SJSA1 (cell line): ENCODE measurements at regions not wholly inside any gene's neighbourhood (a gene's known extent, or its start where the extent isn't known, plus 50 kb on each side); places are given as distances from the start of the nearest gene placed in this dataset.

Experiments used
- DNase-seq, 2 experiments: peaks; one replicate each; pipeline ENCODE4 v3.0.0-alpha.2; 2015 to 2020; ENCODE audit warnings: low spot score in 2 of 2, low read depth in 1 of 2
- H3K27ac ChIP-seq: fragments of 250-450 bp; sonication (Bioruptor Pico); 2 replicates; pipeline ENCODE4 v1.5.1; 2020; ENCODE audit warnings: mild to moderate bottlenecking, moderate library complexity
- H3K27me3 ChIP-seq: fragments of 250-450 bp; sonication (Bioruptor Pico); replicated peaks from 2 replicates; pipeline ENCODE4 v1.5.1; 2020; ENCODE audit warnings: mild to moderate bottlenecking, moderate library complexity
- H3K36me3 ChIP-seq: fragments of 250-450 bp; sonication (Bioruptor Pico); 2 replicates; pipeline ENCODE4 v1.5.1; 2020; ENCODE audit warnings: mild to moderate bottlenecking
- H3K4me1 ChIP-seq: fragments of 250-450 bp; sonication (Bioruptor Pico); replicated peaks from 2 replicates; pipeline ENCODE4 v1.6.1; 2021; ENCODE audit warnings: mild to moderate bottlenecking
- H3K4me3 ChIP-seq: fragments of 250-450 bp; sonication (Bioruptor Pico); 2 replicates; pipeline ENCODE4 v1.5.1; 2020; ENCODE audit warnings: mild to moderate bottlenecking
- H3K9me3 ChIP-seq: fragments of 250-450 bp; sonication (Bioruptor Pico); replicated peaks from 2 replicates; pipeline ENCODE4 v1.5.1; 2020; ENCODE audit warnings: mild to moderate bottlenecking

DNA sequence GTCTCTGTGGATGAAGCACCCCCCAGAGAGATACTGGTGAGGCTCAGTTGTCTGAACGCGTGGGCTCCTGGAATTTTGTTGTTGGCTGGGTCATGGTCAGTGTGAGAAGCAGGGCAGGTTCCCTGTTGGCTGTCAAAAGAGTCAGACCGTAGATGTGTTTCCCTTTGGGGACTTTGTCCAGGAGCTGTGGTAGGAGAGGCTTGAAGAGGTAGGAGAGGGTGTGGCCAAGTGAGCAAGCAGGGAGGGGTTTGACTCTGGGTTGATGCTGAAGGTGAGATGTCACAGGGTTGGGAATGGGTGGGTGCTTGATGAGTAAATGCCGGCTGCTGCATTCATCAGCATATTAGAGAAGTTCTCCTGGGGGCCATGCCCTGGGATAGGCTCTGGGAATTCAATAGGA, 803.2 kb downstream of the TBC1D22A start:
- Histone ChIP-seq H3K4me3 (no peak overlapping the region), H3K27ac (no peak overlapping the region), H3K4me1 (no peaks in the 10 kb centered on the region), H3K27me3 (no peaks in the 10 kb centered on the region), H3K36me3 (no peaks in the 10 kb centered on the region), H3K9me3 (no peaks in the 10 kb centered on the region)
- peak in 1 of 2 experiments; percentile 19 for DNase-seq

DNA sequence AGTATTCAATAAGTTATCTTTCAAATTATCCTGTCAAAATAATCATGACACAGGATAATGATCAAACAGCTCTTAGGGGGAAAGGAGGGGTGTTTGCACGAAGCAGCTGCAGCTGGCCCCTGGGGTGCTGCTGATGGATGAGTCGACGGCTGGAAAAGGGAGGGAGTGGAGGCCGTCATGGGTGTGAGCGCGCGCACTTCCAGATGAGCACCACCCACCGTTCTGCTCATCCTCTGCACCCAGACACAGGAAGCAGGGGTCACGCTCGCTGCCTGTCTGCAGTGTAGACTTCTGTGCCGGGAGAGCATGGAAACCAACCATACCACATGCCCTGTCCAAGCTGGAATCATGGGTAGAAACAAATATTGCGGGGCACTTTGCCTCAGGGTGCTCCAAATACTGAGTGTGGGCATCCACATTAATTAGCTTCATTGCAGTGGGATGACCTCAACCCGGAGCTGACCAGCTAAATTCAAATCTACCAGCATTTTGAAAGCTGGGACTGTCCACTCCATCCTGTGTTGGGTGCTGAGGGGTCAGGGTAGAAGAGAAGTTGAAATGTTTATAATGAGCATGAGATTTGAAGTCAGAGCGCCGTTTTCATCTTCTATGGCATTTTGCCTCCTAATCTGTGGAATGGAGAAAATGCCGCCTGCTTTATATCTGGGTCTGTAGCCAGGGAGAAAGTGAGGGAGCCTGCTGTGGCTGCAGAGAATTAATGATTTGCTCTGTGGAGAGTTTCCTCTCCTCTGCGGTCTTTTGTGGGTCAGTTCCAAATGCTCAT, 802.4 kb downstream of the TBC1D22A start:
- Histone ChIP-seq H3K4me1 (no peaks in the 10 kb centered on the region), H3K9me3 (no peaks in the 10 kb centered on the region), H3K27ac (no peak overlapping the region), H3K4me3 (no peak overlapping the region), H3K27me3 (no peaks in the 10 kb centered on the region), H3K36me3 (no peaks in the 10 kb centered on the region)
- DNase-seq: peak in 1 of 2 experiments; percentile 34

DNA sequence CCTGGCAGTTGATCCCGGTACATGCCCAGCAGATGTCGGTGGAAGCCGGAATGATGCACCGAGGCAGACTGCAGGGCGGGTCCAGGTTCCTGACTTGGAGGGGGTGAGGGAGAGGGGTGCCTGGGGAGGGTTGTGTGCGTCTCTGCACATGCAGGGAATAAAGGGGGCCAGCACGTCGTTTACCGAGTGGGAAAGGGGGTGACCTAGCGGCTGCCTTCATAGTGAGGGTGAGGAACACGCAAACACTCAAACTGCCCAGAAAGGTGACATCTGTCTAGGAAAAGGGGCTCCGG, 801.7 kb downstream of the TBC1D22A start:
- H3K27ac ChIP-seq: no peak overlapping the region
- DNase-seq: peak in 1 of 2 experiments; percentile 35
- no peaks in the 10 kb centered on the region for H3K9me3 ChIP-seq
- no peaks in the 10 kb centered on the region for H3K4me1 ChIP-seq
- H3K4me3 ChIP-seq: no peak overlapping the region
- H3K36me3 ChIP-seq: no peaks in the 10 kb centered on the region
- H3K27me3 ChIP-seq: no peaks in the 10 kb centered on the region

DNA sequence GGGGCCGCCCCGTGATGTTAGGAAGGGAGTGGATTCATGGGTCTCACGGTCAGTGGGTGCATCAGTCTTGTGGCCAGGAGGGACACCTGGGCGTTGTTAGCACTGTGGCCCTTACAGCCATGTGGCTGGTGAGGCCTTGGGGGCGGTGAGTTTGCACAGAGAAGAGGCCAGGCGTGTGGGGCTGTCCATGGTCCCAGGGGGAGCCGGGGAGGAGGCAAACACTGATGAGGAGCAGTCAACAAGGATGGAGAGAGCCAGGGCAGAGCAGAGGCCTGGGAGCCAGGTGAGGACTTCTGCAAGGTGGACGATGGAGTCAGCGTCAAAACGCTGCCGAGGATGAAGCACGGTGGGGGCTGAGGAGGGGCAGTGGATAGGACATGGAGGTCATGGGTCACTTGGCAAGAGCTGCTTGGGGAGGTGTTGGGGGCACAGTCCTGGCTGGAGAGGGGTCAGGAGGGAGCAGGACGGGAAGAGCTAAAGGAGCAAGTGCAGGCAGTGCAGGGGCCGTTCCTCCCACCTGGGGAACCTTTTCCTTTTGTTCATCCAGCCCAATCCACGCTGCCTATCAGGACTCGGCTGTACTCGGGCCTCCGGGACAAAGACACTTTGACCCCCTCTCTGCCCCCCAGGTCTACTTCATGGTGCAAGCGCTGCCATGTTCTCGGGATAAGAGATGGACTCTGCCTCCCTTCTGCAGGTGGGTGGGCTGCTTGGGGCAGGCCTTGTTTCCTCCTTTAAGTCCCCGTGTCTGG, 801.1 kb downstream of the TBC1D22A start:
- DNase-seq: peak in 1 of 2 experiments; percentile 39
- no peaks in the 10 kb centered on the region for H3K27me3 ChIP-seq
- H3K4me3 ChIP-seq: no peak overlapping the region
- H3K4me1 ChIP-seq: no peaks in the 10 kb centered on the region
- no peak overlapping the region for H3K27ac ChIP-seq
- no peaks in the 10 kb centered on the region for H3K9me3 ChIP-seq
- H3K36me3 ChIP-seq: no peaks in the 10 kb centered on the region

DNA sequence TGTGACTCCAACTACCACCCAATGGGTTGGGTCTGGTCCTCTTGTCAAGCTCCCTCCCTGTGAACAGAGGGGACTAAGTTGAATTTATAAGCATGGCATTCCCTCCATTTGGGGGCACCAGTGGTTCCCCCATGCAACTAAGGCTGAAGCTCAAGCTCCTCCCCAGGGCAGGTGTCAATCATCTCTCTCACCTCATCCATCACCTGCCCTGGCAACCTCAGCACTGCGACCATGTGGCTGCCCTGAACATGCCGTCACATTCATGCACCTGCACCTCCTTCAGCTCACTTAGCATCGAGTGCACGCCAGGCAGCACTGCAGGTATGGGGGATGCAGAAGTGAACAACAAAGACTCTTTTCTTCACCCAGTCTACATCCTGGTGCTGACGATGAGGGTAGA, 799.3 kb downstream of the TBC1D22A start:
- H3K36me3 ChIP-seq: no peaks in the 10 kb centered on the region
- H3K4me1 ChIP-seq: no peaks in the 10 kb centered on the region
- peak in 1 of 2 experiments; percentile 33 for DNase-seq
- no peak overlapping the region for H3K4me3 ChIP-seq
- no peak overlapping the region for H3K27ac ChIP-seq
- H3K27me3 ChIP-seq: no peaks in the 10 kb centered on the region
- H3K9me3 ChIP-seq: no peaks in the 10 kb centered on the region

DNA sequence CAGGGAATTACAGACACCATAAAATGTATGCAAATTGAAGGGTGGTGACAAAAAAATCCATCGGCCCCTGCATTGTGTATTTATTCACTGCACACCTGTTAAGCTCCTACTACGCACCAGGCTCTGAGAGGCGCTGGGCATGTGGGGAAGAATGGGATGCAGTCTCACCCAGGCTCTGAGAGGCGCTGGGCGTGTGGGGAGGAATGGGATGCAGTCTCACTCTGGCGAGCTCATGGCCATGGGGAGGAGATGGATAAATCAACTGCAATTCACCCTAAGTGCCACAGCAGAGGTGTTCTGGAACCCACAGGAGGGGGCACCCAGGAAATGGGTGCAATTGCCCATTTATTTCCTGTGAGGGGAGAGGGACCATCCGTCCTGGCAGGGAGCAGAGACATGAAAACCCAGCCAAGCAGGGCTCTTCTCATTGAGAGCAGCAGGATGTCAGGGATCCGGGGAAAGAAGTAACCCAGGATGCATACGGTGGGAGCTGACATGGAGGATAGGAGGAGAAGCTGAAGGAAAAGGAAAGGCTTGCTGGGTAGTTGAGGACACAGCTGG, 798.7 kb downstream of the TBC1D22A start:
- Histone ChIP-seq H3K27ac (no peak overlapping the region), H3K4me3 (no peak overlapping the region), H3K27me3 (no peaks in the 10 kb centered on the region), H3K36me3 (no peaks in the 10 kb centered on the region), H3K9me3 (no peaks in the 10 kb centered on the region), H3K4me1 (no peaks in the 10 kb centered on the region)
- DNase-seq: peak in 1 of 2 experiments; percentile 18

DNA sequence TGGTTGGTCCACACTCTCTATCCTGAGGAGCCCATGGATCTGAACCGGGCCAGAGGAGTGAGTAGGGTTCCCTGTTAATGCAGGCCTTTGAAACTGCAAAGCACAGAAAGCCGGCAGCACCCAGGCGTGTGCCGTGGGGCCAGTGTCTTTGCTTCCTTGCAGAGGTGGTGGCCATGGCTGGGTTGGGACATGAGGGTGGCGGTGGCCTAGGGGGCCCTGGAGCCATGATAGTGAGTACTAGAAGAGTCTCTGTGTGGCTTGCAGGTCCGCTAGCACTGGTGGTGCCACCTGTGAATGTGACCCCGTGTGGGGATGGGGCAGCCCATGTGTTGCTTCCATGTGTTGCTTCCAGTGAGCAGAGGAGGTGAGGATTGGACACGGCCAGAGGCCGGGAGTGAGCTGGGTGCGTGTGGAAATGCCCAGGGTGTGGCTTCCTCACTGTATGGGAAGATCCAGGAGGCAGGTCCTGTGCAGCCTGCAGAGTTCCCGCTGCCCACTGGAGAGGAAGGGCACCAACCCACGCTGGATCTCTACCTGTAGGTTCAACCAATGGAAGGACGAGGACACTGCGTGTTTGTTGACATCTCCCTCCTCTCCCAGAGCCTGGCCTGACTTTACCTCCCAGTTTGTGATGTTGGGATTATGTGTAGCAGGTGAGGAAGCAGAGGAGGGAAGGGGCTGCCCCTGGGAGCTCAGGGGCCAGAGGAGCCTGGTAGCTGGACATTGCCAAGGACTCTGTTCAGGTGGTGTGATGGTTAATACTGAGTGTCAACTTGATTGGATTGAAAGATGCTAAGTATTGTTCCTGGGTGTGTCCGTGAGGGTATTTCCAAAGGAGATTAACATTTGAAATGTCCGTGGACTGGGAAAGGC, 796.6 kb downstream of the TBC1D22A start:
- H3K4me3 ChIP-seq: no peak overlapping the region

DNA sequence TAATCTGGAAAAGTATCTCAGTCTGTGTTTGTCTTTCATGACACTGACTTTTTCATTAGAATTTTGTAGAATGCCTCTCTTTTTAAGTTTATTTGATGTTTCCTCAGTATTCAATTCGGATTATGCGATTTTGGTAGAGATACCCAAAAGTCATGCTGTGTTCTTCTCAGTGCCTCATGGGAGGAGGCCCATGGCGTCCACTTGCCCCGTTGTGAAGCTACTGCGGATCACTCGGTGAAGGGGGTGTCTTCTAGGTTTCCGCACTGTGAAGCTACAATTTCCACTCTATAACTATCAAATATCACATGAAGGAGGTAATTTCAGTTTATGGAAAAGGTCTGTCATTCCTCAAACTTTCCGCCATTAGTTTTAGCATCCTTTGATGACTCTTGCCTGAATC, 794.0 kb downstream of the TBC1D22A start:
- H3K4me1 ChIP-seq: no peaks in the 10 kb centered on the region
- no peaks in the 10 kb centered on the region for H3K9me3 ChIP-seq
- no peaks in the 10 kb centered on the region for H3K36me3 ChIP-seq
- DNase-seq: no peak
- no peaks in the 10 kb centered on the region for H3K27me3 ChIP-seq
- no peak overlapping the region for H3K27ac ChIP-seq
- H3K4me3 ChIP-seq: no peak overlapping the region

More for the DNA sequence above, 796.6 kb downstream of the TBC1D22A start:
- H3K27me3 ChIP-seq: no peaks in the 10 kb centered on the region
- no peak overlapping the region for H3K27ac ChIP-seq
- no peaks in the 10 kb centered on the region for H3K36me3 ChIP-seq
- no peaks in the 10 kb centered on the region for H3K9me3 ChIP-seq
- DNase-seq: peak in 1 of 2 experiments; percentile 32
- H3K4me1 ChIP-seq: no peaks in the 10 kb centered on the region

DNA sequence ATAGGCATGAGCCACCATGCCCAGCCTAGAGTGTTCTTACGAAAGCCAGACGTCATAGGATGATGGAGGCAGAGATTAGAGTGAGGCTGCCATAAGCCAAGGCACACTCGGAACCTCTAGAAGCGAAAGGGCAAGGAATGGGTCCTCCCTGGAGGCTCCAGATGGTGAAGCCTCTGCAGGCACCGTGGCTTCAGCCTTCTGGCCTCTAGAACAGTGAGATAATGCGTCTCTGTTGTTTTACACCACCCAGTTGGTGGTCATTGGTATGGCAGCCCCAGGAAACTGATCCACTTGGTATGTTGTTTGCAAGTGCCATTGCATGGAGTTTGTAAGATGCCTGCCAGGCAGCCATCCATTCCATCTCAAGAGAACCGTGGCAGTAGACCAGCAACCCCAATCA, 791.0 kb downstream of the TBC1D22A start:
- H3K27ac ChIP-seq: no peak overlapping the region
- H3K27me3 ChIP-seq: 0 out of 2 replicates have a peak, but pooled peaks cover 3% of the 10 kb centered on the region
- no peaks in the 10 kb centered on the region for H3K9me3 ChIP-seq
- H3K4me3 ChIP-seq: no peak overlapping the region
- no peaks in the 10 kb centered on the region for H3K4me1 ChIP-seq
- peak in 1 of 2 experiments; percentile 22 for DNase-seq
- H3K36me3 ChIP-seq: no peaks in the 10 kb centered on the region

DNA sequence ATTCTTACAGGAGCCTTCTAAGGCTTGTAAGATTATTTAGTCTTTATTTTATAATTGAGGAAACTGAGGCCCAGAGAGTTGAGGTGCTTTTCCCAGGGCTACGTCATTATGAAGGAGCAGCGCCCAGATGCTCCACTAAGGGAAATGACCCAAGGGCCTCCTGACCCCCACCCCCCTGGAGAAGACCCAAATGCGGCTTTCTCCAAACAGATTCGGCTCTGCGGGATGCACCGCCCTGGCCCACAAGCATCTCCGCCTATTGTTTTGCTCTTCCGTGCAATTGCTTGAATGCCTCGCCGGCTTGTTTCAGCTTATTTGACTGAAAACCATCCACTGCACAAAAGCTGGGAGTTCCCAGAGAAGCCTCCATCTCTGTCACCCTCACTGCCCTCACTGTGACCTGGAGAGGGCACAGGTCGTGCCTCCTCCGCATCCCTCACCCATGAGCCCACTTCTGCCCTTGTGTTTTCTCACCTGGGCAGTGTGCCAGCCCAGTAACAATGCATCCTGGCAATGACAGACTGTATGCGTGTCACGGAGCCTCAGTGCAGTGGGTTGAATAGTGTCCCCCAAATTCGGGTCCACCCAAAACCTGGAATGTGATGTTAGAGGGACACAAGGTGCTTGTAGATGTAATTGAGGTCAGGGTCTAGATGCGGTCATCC, 790.2 kb downstream of the TBC1D22A start:
- DNase-seq: peak in 1 of 2 experiments; percentile 28
- no peak overlapping the region for H3K27ac ChIP-seq
- H3K27me3 ChIP-seq: 0 out of 2 replicates have a peak, but pooled peaks cover 3% of the 10 kb centered on the region
- H3K36me3 ChIP-seq: no peaks in the 10 kb centered on the region
- no peak overlapping the region for H3K4me3 ChIP-seq
- H3K9me3 ChIP-seq: no peaks in the 10 kb centered on the region
- no peaks in the 10 kb centered on the region for H3K4me1 ChIP-seq

DNA sequence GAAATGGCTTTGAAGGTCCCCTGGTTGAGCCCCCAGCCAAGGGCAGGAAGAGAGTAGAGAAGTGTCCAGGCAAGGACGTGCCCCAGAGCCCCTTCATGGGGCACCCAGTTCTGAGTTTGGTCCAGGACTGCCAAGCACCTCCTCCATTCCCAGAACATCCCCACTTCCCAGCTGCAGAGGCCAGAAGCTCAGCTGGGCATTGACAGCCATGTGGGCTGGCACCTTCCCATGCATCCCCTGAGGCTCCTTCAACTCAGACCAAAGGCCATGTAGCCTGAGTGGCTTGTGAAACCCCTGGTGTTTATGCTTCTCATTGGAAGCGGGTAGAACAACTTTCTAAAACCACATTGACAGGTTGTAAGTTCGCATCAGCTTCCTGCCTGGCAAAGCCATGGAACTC, 789.6 kb downstream of the TBC1D22A start:
- Histone ChIP-seq H3K27me3 (0 out of 2 replicates have a peak, but pooled peaks cover 3% of the 10 kb centered on the region), H3K4me1 (no peaks in the 10 kb centered on the region), H3K27ac (no peak overlapping the region), H3K9me3 (no peaks in the 10 kb centered on the region), H3K4me3 (no peak overlapping the region), H3K36me3 (no peaks in the 10 kb centered on the region)
- DNase-seq: peak in 1 of 2 experiments; percentile 20

DNA sequence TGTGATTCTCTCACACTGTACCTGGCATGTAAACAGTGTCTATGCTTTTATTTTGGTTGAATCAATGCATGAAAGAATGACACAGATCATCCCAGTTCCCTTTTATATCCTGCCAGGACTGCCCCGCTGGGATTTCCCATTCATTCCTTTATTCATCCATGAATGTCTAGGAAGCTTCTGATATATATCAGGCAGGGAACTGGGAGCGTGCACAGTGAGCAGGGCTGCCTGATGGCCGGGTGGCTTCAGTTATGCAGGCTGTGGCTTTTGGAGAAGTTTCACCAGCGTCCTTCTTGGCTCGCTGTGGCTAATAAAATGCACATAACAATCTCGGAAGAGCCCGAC, 789.0 kb downstream of the TBC1D22A start:
- Histone ChIP-seq H3K36me3 (no peaks in the 10 kb centered on the region), H3K27me3 (0 out of 2 replicates have a peak, but pooled peaks cover 3% of the 10 kb centered on the region), H3K4me1 (no peaks in the 10 kb centered on the region), H3K27ac (no peak overlapping the region), H3K9me3 (no peaks in the 10 kb centered on the region), H3K4me3 (no peak overlapping the region)
- DNase-seq: peak in 1 of 2 experiments; percentile 26
